ENCODE measurements at regions not wholly inside any gene's neighbourhood (a gene's known extent, or its start where the extent isn't known, plus 50 kb on each side); places are given as distances from the start of the nearest gene placed in this dataset.

DNA sequence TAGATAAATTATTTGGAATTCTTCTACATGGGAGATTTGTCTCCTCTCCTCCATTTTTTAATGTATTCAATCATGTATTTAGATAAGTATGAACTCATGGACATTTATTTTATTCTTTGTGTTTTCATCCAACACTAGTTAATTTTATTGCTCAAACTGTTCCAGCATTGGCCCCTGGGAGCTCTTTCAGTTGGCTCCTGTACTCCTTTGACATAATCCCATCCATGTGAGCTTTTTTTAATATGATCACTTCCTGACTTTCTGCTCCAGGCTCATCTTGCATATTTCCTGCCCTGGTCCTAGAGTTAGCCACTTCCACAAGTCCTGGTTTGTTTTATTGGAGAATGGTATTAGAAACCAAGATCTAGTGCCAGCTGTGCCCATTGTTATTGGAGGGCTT, 419.0 kb upstream of the CDH11 start:
- Histone ChIP-seq H3K14ac (ENCODE audit: insufficient read length) (no peak overlapping the region), H3K18ac (ENCODE audit: extremely low read depth, low read length) (no peak overlapping the region), H2AK5ac (ENCODE audit: low read depth, low read length) (no peak overlapping the region), H3K9ac (replicated peaks in 1 of 4; ENCODE audit: extremely low read depth in 1 of 4, low read depth in 3 of 4, low read length in 3 of 4) (no peak overlapping the region), H2BK20ac (ENCODE audit: low read length) (no peak overlapping the region), H4K91ac (replicated peaks; ENCODE audit: insufficient read length, low read length) (no peak overlapping the region), H2BK5ac (ENCODE audit: low read depth, low read length) (no peak overlapping the region), H3K4ac (replicated peaks; ENCODE audit: insufficient read length, low read depth, low read length) (no peak overlapping the region), H3K79me1 (ENCODE audit: low read depth, low read length) (no peaks in the 10 kb centered on the region), H2AFZ (ENCODE audit: low read length) (no peak overlapping the region), H3K23ac (ENCODE audit: insufficient read length) (no peak overlapping the region), H4K8ac (ENCODE audit: extremely low read depth, insufficient read depth, low read length) (no peak overlapping the region), H4K5ac (ENCODE audit: insufficient read length, low read depth, low read length) (no peak overlapping the region), H3K36me3 (ENCODE audit: control insufficient read depth in 2 of 4, insufficient read depth in 4 of 4, low read length in 3 of 4) (no peaks in the 10 kb centered on the region), H3K27ac (ENCODE audit: low read depth, low read length) (no peak overlapping the region), H3K9me3 (ENCODE audit: insufficient read depth in 2 of 2, low read depth in 1 of 2, low read length in 1 of 2) (no peaks in the 10 kb centered on the region), H2BK120ac (replicated peaks; ENCODE audit: low read depth, low read length) (no peak overlapping the region), H3K4me1 (replicated peaks in 1 of 4; ENCODE audit: control insufficient read depth in 3 of 4, insufficient read depth in 4 of 4, low read length in 3 of 4) (no peaks in the 10 kb centered on the region), H3K23me2 (ENCODE audit: low read depth, low read length) (no peaks in the 10 kb centered on the region; the same call in 1 of the 2 replicates), H3K56ac (replicated peaks; ENCODE audit: insufficient read length, low read depth, low read length) (no peak overlapping the region), H4K20me1 (replicated peaks in 1 of 2; ENCODE audit: control insufficient read depth in 1 of 2, insufficient read depth in 2 of 2, low read length in 2 of 2) (no peaks in the 10 kb centered on the region), H3K27me3 (replicated peaks in 1 of 4; ENCODE audit: control insufficient read depth in 3 of 4, extremely low read depth in 1 of 4, insufficient read depth in 3 of 4, low read length in 3 of 4) (no peaks in the 10 kb centered on the region), H3K4me2 (ENCODE audit: insufficient read depth in 1 of 2, low read depth in 2 of 2, low read length in 2 of 2) (no peak overlapping the region), H2BK15ac (ENCODE audit: low read length) (no peak overlapping the region), H3K4me3 (ENCODE audit: extremely low read depth in 1 of 4, insufficient read depth in 2 of 4, low read depth in 3 of 4, low read length in 4 of 4) (no peak overlapping the region), H3K79me2 (ENCODE audit: control insufficient read depth in 1 of 2, insufficient read depth in 2 of 2, low read length in 2 of 2) (no peaks in the 10 kb centered on the region), H2BK12ac (ENCODE audit: low read depth, low read length) (no peak overlapping the region)
- CTCF ChIA-PET (ENCODE audit: partially characterized antibody), result no interaction called here
- POLR2A ChIA-PET (ENCODE audit: partially characterized antibody), result no interaction called here
- TF ChIP-seq SIX5 (IDR thresholded peaks at IDR 0.05; ENCODE audit: low read depth, low read length), result no peak
- TF ChIP-seq EZH2 (IDR thresholded peaks at IDR 0.05; ENCODE audit: low read depth, low read length, severe bottlenecking), result no peak
- TF ChIP-seq, protein P1, sequence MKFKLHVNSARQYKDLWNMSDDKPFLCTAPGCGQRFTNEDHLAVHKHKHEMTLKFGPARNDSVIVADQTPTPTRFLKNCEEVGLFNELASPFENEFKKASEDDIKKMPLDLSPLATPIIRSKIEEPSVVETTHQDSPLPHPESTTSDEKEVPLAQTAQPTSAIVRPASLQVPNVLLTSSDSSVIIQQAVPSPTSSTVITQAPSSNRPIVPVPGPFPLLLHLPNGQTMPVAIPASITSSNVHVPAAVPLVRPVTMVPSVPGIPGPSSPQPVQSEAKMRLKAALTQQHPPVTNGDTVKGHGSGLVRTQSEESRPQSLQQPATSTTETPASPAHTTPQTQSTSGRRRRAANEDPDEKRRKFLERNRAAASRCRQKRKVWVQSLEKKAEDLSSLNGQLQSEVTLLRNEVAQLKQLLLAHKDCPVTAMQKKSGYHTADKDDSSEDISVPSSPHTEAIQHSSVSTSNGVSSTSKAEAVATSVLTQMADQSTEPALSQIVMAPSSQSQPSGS (IDR thresholded peaks at IDR 0.05; ENCODE audit: low read length), result no peak
- no peak for TF ChIP-seq FOSL1 (IDR thresholded peaks at IDR 0.05; ENCODE audit: insufficient read depth, low read depth, low read length)
- TF ChIP-seq ZNF274 (IDR thresholded peaks at IDR 0.05; ENCODE audit: borderline replicate concordance, extremely low read depth, low read length), result no peak
- FAIRE-seq (no peak), DNase-seq (ENCODE audit: low read depth in 1 of 2, low spot score in 2 of 2) (no peak)

Data from H1 (cell line).